Myocyte (in vitro differentiated cells): ENCODE measurements at regions not wholly inside any gene's neighbourhood (a gene's known extent, or its start where the extent isn't known, plus 50 kb on each side); places are given as distances from the start of the nearest gene placed in this dataset.
"Not testable (repeated sequence)": the region's sequence is repeated elsewhere in the genome, so short reads cannot be mapped to it uniquely, and the experiment has no call there.

ENCODE experiments used
- DNase-seq: peaks from one replicate; pipeline ENCODE4 v3.0.0-alpha.2; 2012; ENCODE audit warnings: low read depth

DNA sequence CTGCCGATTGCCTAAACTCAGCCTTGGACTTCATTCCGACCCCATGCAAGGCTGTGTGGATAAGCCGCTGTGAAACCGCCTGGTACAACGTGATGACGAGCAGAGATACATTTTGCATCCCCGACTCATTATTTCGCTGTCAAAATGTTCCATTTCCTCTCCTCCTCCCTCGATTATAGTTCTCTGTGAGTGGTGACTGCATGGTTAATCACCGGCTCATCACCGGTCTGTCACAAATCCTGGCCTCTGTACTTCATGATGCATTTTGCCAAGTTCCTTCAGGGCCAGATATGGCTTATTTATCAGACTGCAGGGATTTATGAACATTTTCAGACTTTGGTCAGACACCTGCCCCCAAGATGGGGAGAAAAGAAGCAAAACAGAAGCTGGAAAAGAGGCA lies 461.6 kb upstream of the DPP6 start:
- no peak for DNase-seq

DNA sequence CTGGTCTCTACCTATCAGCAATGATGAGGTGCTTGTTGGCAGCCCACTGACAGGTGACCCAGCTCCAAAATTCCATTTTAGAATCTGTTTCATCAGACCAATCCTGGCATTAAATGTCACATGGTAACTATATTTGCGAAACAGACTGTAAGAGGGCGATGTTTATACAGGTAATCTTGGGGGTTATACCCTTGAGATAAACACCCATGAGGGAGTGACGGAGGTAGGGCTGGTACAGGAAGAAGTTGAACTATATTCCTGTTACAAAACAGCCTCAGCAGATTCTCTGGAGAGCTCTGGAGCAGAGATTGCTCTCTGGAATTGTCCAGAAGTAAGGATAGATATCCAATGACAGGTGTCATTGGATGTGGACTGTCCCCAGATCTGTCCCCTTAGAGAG lies 444.8 kb upstream of the DPP6 start:
- DNase-seq, result no peak

DNA sequence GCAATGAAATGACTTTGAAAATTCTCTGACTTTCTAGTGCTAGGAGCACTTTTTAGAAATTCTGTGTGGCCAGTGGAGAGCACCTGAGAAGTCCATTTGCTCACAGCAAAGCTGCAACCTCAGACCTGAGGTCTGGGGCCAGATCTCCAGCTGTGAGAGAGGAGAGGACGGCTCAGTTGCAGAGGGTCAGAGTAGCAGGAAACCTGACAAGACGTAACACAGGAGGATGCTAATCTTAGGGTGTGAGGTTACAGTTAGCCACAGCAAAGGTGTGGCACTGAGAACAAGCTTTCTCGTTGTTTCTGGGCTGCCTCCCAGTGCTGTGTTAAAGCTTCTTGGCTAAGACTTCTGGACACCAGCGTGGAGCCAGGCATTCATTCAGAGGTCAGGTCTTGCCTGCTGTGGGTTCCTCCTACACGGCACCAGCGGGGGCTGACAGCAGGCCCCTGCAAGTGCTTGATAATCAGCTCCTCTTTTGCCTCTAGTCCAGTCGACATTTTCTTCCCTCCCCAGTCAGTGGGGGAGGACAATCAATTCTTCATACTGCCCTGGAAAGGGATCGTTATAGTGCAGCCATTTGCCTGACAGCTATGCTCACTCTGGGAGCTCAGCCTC lies 435.4 kb upstream of the DPP6 start:
- no peak for DNase-seq

DNA sequence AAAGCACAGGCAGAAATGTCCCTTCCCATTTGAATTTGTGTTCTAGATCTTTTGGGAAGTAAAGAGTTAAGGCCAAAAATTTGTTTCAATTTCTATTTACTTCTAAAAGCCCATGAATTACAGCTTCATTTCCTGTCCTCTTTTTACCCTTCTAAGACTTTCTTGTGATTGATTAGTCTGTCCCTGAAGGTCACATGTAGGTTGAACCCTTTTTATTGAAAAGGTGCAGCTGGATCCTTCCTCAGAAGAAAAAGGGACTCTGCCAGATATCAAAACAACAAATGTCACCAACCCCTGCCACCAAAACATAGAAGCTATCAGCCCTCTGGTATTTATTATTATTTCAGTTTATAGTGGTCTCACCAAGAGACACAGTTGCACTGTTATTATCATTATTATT lies 424.9 kb upstream of the DPP6 start:
- DNase-seq, result no peak

DNA sequence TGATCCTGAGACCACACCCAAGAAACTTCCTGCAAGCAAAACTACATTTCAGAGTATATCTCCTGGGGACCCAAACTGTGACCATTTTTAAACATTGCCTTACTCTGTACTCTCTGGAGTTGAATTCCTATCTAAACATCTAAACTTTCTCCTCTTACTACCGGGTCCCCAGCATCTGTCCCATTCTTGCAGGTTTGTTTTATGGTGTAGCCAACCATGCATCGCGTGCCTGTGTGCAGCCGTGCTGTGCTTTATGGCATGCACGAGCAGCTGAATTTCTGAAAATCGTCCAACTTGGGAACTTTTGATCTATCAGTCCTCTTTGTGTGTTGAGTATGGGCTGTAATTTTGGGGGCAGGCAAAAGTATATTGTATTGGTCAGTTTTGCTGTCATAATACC lies 423.8 kb upstream of the DPP6 start:
- no peak for DNase-seq

DNA sequence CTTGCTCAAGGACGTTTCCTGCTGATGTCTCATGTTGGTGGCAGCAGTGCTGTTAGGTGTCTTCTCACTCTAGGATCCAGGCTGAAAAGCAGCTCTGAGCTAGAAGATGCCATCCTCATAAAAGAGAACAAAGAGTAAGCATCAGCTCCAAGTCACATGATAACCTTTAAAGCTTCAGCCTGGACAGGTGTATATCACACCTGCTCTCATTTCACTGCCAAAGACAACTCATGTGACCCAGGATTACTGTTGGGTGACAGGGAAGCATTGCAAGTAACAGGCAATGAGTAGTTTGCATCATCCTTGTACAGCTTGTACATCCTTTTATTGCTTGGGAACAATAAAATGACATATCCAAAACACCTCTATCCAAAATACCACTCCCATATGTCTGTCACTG lies 423.4 kb upstream of the DPP6 start:
- no peak for DNase-seq

DNA sequence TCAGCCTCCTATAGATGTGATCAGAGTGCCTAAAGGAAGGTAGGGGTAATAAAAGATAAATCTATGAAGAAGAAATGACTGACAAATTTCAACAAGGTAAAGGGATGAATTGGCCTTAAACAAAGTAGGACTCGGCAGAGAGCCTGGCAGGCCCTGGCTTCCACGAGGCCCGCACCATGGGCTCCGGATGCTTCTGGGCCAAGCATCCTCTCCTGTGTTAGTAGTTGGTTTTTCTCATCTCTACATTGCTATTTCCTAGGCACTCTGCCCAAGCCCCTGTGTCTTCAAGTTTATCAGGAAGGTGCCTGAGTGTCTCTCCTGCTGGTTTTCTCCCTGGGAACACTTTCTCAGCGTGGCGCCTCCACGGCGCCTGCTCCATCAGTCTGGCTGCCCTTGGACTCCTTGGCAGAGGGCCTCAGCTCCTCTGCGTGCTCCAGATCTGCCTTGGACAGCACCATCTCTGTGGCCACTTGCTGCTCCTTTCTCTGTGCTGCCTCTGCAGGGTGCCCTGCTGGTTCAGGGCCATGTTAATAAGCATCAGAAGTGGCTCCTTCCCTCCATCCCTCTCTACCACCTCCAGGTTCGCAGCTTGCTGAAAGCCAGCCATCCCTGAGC lies 413.3 kb upstream of the DPP6 start:
- no peak for DNase-seq

DNA sequence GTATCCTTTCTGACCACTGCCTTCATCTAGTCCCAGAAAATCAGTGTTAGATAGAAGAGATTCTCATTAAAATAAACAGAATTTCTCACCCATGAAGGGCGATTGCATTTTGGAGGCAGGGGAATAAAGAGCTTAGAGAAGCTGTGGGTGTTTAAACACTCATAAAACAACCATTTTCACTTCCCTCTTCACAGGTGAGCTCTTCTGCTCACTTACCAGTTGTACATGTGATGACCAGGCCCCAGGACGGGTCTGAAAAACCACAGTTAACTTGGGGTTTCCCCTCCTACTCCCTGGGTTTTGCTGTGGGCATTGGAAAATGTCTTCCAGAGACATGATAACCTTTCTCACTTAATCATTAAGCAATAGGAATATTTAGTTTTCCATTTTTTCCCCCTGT lies 411.6 kb upstream of the DPP6 start:
- DNase-seq, result no peak

DNA sequence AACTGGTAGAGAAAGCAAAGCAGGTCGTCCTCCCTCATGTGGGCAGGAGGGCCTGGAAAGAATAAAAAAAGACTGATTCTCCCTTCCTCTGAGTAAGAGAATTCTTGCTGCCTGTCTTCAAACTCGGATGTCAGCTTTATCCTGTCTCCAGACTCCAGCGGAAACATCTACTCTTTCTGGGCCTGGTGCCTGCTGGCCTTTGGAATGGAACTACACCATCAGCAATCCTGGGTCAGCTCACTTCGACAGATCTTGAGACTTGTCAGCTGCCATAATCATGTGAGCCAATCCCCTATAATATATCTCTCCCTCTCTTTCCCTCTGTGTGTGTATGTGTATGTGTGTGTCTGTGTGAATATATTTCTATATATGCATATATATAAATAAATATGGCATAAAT lies 411.0 kb upstream of the DPP6 start:
- DNase-seq, result no peak

DNA sequence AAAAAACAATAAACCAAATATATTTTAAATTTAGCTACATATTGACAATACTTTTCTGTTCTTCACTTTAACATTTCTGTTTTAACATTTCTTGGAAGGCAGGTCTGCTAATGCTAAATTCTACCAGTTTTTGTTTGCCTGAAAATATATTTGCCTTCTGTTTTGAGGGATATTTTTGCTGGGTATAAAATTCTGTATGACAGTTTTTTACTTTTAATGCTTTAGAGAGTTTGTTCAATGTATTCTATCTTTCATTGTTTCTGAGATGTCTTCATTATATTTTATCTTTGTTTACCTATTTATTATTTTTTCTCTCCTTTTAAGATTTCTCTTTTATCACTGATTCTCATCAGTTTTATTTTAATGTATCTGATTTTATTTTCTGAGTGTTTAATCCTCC lies 409.2 kb upstream of the DPP6 start:
- no peak for DNase-seq

DNA sequence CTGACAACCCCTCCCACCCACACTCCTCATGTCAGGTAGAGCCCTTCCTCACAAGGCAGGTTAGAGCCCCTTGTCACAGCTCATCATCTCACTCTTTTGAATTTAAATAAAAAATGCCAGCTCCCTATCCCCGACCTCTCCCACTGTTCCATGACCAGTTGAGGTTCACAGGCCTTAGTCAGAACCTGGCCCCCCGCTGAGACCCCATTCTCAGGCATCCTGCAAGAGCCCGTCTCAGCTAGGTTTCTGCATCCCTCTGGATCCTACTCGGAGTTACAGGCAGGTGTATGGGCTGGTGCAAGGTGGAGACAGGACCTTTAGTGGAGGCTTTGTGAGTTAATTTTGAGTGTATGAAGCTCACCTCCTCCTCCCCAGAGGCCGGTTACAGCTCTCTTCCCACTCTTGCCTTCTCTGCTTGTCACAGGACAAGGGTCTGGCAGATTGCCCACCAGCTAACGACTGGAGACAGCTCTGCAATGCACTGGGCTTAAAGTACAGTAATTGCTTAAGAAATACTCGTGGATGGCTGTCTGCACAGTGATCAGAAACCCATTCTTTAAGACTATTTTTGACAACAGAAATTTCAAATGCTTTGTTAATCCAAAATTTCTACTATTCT lies 394.9 kb upstream of the DPP6 start:
- DNase-seq, result no peak

DNA sequence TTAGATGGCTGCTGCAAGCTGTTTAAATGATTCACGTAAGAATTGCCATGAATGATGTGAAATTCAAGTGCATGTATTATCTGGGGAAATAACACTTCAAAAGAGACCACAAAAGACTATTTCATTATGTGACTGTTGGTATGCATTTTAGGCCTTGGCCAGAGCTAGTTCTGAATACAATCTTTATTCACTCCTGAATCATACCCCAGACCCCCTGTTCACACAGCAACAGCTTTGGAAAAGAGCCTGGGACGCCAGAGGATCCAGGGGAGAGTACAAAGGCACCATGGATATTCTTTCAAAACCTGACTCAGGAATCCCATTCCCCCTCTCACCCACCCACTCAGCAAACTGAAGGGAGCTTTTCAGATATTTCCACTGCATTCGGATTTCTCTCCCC lies 377.1 kb upstream of the DPP6 start:
- no peak for DNase-seq

DNA sequence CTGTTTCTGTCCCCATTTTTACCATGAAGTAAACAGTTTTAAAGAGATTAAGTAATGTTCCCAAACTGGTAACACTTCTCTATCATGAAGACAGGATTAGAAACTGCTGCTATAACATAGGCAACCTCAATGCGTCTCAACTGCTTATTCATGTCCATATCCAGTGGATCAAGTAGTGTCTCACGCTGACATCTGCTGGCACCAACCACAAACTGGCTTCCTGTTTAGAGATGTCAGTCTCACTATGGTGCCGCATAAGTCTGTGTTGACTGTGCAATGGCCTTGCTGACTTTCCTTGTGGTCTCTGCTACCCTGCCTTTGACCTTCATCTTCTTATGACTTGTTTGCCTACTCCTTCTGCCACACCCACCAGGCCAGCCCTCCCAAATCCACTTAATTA lies 369.6 kb upstream of the DPP6 start:
- DNase-seq, result no peak

DNA sequence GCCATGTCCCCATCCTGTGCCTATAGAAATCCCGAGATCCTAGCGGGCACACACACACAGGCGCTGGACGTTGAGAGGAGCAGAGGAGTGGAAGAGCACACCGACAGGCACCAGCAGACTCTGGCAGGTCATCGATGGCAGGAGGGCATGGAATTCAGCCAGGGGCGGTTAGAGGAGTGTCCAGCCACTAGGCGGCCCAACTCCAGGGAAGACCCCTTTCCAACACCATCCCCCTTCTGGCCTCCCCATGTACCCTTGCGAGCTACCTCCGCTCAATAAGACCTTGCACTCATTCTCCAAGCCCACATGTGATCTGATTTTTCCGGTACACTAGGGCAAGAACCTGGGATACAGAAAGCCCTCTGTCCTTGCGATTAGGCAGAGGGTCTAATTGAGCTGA lies 356.0 kb upstream of the DPP6 start:
- DNase-seq, result no peak

DNA sequence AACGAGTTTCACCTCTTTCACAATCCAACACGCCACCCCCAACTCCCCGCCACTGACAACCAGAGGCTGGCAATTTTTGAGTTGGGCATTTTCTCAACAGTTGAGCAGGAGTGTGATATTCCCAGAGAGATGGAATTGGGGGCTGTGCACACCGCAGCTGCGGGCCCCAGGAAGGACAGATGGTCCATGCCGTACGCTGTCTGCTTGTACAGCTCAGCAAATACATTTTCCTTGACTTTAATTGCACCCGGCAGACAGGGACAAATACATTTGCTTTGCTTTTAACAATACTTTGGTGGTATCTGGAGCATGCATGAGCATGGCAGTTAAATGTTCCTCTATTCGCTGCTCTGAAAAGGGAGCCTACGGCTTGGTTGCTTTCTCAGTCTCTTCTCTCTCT lies 354.2 kb upstream of the DPP6 start:
- DNase-seq, result no peak

DNA sequence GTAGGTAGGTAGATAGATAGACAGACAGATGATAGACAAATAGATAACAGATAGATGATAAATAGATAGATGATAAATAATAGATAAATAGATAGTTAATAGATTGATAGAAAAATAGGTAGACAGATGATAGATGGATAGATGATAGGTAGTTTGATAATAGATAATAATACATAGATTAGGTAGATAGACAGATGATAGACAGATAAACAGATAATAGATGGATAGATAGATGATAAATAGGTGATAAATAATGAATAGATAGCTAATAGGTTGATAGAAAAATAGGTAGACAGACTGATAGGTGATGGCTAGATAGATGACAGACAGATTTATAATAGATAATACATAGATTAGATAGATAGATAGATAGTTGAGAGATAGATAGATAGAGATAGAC lies 350.5 kb upstream of the DPP6 start:
- DNase-seq, result no peak

DNA sequence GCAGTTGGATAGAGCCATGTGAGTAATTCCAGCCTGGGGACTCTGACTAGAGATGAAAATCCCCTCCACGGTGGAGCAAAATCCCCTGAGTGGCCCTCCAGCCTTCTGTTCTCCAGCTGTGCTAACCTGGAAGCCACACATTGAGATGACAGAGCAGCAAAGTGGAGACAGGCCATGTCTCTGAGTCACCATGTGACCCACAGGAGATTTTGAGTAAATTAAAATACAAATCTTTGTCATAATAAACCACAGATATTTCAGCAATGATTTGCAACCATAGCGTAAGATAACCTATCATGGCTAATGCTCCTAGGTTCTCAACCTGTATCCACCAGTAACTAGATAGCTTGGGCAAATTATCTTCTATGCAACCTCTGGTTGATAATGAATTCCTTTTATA lies 328.3 kb upstream of the DPP6 start:
- not testable (repeated sequence) for DNase-seq

DNA sequence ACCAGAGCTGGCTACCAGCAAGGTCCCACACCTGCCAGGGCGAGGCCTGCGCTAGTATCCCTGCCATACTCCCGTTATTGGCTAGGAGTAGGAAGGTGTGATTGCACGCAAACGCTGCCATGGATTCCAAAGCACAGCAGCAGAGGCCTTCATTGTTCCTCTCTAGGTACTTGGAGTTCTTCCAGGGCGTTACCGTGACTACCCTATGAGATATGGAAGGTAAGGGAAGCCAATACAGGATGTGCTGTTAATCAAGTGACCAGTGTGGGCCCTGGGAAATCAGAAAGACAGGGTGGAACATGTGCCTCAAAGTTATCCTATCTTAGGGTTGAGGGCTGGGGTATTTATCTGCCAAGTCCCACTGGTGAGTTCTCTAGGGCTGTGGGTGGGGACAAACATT lies 320.7 kb upstream of the DPP6 start:
- DNase-seq, result not testable (repeated sequence)

DNA sequence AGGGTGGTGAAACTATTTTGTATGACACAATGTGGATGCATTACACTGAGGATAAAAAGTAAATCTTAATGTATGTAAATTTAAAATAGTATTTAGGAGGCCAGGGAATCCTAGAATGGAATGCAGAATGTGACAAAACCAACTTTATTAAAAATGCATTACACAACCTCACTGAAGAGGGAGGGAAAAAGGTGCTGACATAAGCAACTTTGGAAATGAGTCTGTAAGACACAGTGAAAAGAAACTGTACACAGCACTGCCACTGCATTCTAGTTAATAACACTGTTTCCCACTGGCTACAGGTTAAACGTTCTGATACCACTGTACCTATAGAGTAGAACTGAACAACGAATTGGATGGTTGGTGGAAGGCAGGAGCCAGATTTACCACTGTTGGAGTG lies 308.8 kb upstream of the DPP6 start:
- DNase-seq, result not testable (repeated sequence)

DNA sequence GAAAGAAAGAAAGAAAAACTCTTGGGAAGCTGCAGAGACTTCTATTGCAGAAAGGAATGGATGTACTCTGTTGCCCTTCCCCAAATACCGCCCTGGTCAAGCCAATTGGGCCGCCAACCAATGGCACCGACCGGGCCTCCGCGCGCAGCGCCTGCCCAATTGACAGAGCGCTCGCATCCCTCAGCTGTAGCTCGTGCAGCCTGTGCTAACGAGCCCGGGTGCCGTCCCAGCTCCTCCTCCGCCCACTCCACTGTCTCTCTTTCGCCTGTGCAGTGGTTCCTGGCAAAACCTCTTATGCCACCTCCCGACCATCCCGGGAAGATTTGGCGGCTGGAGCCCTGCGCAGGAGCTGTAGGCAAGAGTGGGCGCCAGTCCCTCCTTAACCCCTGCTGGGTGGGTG lies 304.2 kb upstream of the DPP6 start:
- DNase-seq, result not testable (repeated sequence)

DNA sequence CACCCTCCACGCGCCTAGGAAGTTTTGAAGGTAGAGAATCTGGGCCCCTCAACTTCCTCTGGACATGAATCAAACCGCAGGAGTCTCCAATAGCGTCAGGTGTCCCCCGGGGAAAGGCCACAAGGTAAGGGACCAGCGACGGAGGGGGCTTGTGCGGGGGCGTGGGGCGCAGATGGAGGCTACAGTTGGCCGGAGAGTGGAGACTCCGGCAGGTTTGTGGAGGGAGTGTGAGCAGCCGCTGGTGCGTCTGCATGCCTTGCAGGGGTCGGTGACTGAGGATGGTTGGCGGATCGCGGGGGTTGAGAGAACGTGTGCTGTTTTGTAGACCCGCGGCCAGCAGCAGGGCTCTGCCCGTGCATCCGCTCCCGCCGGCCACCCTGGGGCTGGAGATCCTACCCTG lies 303.3 kb upstream of the DPP6 start:
- DNase-seq, result not testable (repeated sequence)

DNA sequence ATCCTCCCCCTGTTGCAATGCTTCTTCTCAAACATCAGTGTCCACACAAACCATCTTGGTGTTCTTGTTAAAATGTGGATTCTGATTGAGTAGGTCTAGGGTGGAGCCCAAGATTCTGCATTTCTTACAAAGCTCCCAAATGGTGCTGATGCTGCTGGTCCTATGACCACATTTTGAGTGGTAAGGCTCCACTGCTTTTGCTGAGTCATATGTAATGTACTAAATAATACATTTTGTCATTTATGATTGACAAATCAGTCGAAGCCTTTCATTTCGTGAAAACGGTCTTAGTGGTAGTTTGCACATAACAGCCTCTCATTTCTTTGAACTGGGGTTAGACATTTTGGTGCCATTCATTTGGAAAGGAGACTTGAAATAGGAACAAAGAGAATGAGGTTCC lies 286.3 kb upstream of the DPP6 start:
- not testable (repeated sequence) for DNase-seq

DNA sequence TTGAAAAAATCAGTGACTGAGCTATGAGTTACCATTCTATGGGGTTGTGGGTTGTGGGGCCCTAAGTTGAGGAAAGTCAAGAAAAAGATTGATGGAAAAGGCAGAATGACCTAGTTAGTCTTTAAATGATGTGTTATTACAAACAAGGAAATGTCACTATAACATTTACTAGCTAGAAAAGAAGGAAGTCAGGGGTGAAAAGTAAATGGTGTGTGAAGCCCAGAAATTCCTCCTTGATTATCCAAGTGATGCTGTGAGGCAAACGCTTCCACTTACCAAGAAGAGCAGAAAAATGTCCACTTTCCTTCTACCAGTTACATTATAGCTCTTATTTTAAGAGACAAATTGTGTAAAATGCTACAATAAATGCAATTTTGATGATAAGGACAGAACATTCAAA lies 285.3 kb upstream of the DPP6 start:
- not testable (repeated sequence) for DNase-seq
